CD4-positive, alpha-beta T cell treated with Interleukin-1 beta for 1 hour (primary cell): ENCODE measurements at regions not wholly inside any gene's neighbourhood (a gene's known extent, or its start where the extent isn't known, plus 50 kb on each side); places are given as distances from the start of the nearest gene placed in this dataset.

ENCODE experiments used
- DNase-seq, 2 donors: peaks; one replicate each; pipeline ENCODE4 v3.0.0-alpha.2; 2020 to 2022

DNA sequence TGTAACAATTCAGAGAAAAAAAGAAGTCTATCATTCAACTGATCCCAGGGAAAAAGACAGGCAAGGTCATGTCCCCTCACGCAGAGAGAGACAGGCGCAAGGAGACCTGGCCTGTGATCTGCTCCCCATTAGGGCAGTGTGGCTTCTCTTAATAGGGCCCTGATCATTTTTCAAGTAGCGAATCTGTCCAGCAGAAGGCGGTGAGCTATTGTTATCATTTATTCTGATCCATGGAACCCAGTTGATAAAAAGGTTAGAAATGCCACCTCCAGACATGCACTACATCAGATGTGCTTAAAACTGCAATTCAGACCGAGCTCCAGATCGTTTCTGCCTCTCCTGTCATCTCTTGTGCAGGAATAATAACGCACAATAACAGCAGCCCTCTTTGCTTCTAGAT, 1025.6 kb upstream of the PIK3C3 start:
- DNase-seq: no peak

DNA sequence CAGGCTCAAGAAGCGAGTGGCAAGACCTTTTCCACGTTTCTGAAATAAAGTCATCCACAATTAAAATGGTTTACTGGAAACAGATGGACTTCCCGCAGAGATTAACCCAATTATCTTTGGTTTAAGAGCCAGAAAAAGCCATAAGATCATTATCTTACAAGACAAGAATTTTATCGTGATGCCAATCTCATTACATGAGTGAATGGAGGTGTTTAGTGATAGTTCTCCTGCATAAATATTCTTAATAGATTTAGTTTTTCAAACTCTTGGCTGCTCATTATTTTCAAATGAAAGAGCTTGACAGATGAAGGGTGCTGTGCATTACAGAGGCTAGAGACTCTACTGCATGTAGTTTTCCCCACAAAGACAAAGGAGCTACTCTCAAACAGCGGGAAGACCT, 1028.4 kb upstream of the PIK3C3 start:
- no peak for DNase-seq

DNA sequence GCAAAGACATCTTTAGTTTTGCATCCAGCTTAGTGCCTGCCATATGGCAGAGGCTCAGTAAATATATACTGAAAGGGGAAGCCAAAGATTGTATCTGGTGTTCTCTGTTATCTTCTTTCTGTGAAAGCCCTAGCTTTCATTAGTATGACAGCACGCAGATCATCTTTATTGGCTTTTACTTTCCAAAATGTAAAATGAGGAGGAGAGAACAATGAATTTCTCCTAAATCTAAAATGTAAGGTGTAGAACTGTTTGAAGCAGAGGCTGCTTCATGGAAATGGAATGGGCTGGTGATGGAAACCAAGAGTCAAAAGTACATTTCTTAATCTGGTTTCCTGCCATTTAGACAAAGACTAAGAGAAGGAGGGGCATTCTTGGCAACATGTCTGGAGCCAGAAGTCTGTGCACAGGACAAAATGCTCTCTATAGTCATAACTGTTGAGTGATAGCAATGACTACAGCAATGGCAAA, 1029.9 kb upstream of the PIK3C3 start:
- no peak for DNase-seq

DNA sequence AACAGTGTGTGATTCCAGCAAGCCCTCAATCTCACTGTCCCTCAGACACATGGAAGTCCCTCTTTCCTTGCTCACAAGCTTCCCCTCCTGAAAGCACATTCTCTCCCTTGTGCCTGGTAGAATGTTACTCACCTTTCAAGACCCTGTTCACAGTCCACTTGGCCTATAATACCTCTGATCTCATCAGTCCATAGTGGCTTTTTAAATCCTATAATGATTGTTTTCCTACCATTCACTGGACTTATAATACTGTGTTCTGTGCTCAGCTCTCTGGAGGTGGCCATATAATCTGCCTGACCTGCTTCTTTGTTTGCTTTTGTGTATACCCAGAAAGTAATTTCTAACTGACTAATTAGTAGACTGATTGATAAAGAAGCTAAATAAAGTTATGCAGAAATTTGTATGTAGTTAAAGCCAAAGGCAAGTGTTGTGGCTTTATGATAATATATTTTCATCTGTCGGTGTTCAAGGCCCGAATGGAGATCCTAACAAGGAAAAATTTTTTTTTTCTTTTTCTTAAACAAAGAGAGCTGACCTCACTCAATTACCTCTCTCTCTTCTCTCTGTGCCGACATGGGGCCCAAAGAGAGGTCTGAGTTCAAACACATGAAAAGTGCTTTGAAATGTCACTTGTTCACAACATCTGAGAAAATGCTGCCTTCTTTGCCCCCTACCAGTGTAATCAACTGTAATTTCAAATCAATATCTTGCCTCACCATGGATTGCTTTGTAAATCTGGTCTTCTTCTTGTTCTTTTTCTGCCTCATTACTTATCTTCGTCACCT, 1033.0 kb upstream of the PIK3C3 start:
- no peak for DNase-seq

DNA sequence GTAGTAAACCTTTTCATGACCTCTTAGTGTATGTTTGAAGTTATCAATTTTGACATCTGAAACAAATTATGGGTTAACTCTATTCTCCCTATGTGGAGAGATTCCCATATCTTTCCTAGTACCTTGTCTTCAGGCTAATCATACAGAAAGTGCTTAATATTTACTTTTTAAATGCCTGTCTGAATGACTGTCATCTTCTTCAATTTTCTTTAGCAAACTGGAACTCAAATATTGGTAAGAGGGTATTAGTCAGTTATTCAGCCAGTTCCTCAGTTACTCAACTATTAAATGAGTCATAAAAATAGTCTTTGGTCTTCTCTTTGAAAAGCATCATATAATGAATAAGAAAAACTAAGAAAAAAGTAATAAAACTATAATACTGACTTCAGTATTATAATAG, 1038.0 kb upstream of the PIK3C3 start:
- DNase-seq: no peak

DNA sequence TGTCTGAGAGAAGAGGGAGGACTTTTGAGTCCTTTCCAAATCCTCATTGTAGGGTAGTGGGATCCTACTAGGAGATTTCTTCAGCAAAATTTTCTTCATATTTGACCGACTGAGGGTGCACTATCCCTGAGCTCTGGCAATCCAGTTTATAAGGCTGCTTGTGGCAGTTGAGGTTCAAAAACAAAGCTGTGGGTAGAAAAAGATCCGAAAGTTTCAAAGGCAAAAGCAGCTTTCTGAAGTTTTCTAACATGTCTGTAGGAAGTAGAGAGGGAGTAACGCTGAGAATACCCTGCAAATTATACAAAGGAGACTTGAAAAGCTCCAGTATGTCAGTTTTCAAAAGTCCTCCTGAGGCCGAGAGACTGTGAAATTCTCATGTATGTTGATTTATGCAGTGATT, 1039.3 kb upstream of the PIK3C3 start:
- DNase-seq: no peak

DNA sequence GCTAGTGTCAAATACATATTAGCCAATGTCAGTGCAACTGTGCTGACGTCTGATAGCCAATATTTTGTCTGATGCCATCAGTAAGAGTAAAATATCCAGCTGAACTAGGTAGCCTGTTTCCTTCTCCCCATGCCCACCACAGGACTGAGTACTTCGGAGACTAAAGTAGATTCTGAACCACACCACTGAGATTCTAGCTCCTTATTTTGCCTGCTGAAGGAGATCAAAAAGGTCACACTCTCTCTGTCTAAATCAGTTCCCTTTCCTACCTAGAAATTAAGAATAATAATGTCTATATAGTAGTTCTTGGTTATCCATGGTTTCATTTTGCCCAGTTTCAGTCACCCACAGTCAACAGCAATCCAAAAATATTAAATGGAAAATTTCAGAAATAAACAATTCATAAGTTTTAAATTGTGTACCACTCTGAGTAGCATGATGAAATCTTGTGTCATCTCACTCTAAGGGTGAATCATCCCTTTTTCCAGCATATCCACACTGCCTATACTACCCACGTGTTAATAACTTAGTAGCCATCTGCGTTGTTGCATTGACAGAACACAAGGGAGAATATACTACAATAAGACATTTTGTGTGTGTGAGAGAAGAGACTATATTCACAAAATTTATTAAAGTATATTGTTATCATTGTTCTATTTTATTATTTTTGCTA, 1043.3 kb upstream of the PIK3C3 start:
- DNase-seq: no peak

DNA sequence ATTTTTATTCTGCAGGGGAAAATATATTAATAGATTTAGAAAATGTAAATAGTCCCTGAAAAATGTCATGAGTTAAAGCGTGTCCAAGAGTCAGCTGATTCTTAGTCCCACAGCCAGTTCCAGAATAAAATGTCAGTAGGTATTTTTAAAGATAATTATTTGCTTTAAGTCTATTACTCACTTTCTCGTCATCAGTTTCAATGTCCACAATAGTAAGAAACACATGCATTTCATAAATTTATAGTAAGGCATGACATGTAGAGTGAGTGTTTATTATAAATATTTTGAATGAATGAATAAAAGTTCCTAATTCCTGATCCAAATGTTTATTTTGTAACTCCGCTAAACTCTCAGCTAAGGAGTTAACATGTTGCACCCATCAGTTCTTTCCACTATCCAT, 1044.0 kb upstream of the PIK3C3 start:
- no peak for DNase-seq

DNA sequence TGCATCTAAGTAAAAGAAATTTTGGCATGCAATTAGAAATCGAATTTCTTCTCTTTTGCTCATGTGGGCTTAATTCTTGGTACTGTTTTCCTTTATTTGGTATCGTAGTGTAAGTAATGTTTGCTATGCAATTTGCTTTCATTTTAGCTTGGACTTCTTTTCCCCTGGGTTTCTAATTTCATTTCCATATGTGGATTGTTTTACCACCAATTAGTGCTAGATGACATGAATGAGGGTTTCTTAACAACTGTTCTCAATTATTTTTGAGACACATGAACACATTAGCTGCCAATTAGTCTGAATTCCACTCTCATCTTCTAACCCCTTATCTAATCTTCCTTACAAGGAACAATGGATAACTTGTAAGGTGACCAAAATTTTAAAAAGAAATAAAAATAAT, 1047.2 kb upstream of the PIK3C3 start:
- DNase-seq: no peak

DNA sequence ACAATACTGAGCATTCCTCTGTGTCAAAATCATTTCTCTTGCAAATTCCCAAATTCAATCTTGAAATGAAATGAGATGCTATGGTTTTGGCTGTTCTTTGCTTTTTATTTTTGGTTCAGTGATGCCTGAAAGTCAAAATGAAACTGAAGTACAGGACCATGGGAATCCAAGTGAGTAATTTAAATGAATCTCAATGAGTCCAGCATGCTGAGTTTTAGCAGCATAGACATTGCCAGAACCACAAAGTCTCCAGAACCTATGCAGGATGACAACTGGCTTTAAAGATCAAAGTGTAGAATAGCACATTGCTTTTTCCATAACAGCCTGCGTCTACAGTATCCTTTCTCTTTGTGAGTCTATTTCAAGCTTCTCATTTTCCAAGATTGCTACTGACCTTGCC, 1050.7 kb upstream of the PIK3C3 start:
- DNase-seq: no peak

DNA sequence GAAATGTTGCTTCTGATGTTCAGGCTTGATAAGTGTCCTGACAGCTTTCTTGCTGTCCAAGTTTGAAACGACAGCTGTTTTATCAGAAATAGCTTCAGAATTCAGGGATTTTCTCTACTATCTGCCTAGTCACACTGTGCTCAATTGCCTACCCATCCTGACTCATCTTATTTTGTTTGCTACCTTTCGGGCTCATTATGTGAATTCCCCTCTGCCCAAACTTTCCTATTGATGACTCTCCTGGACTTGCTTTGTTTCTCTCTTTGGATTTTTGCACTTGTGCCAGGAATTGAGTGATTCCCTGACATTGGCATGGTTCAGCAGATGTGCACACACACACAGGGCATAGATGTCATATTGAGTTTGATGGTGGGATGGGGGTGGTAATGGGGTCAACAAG, 1052.6 kb upstream of the PIK3C3 start:
- no peak for DNase-seq

DNA sequence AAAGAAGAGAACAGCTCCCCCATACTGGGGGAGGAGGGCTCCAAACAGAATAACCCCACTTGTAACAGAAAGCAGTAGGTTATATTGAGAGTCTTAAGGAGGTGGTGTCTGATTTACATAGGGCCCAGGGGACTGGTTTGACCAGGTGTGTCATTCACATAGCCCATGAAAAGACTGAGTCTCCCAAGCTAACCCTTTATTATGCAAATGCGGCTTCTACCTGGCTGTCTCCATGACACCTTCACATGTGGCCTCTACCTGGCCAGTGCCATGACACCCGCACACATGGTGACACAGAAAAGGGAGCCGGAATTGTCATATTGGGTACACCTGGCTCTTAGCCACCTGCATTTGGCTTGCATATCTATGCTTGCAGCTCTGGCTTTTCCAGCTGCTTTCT, 1057.2 kb upstream of the PIK3C3 start:
- no peak for DNase-seq

DNA sequence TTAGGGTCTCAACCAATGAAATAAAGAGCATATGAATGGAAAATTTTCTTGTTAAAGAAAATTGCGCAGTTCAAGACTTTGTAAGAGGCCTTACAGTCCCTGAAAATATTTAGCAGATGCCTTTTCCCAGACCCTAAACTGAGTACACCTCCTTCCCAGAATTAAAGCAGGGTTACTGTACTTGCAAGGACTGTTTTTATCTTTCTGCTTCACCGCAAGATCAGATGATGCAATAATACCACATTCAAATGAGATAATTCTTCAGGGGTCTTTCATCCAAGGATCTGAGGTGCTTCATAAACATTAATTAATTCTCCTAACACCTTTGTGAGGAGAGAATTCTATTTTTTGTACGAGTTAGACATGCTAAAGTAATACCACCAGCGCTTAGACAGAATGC, 1071.8 kb upstream of the PIK3C3 start:
- DNase-seq: no peak

DNA sequence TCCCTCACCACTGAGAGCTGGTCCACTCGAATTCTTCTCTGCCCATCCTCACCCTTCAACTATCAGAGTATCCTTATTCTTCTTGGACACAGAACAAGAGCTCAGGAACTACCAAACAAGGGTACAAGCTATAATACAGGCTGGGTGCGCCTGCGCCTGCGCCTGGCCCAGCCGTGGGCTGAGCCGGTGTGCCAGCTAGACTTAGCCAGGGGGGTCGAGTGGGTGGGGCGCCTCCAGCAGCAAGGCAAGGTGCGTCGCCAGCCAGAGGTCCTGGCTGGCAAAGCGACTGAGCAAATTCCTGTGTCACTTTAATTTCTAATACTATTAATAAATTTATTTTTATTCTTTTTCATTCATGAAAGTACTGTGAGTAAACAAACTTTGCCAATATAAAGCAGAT, 1072.6 kb upstream of the PIK3C3 start:
- no peak for DNase-seq

DNA sequence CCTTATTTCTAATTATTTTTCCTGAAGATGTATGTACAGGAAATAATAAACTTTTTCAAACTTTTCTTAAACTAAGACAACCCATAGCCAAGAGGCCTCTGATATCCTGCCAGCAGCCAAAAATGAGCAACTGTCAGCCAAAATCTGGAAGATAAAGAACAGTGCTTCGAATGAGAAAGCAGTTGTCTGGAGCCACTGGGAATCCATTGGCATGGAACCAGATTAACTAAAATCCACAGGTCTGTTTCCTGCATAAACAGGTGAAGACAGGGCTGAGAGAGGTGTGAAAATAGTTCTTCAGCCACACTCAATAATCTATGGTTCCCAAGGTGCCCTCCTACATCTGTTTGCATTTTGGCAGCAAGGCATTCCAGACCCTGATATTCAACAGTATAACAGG, 1076.7 kb upstream of the PIK3C3 start:
- no peak for DNase-seq

DNA sequence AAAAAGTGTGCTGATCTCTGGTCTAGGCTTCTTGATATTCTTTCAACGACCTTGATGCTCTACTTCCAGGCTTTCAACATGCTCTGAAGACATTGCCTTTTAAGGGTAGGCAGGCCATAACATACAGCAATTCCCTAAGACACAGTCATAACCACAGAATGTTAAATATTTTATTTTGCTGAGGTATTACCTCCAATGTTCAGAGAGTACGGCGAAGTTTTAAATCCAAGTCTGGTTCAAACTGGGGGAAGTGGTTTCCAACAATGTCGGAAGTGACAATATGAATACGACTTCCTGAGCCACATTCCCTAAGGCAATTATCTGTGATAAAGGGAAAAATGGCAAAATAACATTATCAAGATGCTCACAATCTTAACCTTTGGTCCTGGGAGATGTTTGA, 1077.9 kb upstream of the PIK3C3 start:
- no peak for DNase-seq

DNA sequence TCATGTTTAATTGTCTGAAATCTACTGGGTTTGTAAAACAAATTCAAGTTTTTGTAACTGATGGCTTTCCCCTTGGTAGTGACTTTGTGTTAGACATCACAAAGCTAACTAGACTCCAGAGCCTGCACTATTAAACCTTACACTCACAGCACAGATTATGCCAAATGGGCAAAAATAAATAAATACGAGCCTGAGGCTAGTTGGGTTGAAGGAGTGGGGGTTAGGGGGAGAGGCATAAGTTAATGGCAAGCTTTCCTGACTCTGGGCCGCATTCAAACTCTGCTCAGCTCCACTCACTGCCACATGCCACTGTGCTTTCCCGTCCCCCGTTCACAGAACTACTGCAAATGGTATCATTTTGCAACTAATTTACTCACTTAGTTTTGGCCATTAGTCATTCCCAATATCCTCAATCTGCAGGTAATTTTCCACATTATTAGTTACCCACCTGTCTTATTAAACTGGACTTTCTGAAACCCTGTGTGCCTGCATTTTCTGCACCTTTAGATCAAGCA, 1079.9 kb upstream of the PIK3C3 start:
- no peak for DNase-seq

DNA sequence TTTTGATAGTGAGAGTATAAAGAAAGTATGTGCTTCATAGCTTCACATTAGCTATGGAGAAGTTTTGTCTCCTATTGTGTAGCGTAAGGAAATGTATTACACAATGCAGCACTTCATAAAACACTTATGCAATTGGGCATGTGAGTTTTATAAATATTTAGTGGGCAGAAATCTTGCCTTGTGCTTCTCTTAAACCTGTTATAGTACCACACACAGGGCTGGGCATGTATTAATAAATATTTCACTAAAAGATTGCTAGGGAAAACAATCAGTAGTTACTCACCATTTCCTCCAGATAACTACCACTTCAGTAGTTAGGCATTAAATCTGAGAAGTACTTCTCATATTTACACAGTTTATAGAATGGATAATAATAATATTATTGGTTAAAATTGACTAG, 1080.8 kb upstream of the PIK3C3 start:
- no peak for DNase-seq

DNA sequence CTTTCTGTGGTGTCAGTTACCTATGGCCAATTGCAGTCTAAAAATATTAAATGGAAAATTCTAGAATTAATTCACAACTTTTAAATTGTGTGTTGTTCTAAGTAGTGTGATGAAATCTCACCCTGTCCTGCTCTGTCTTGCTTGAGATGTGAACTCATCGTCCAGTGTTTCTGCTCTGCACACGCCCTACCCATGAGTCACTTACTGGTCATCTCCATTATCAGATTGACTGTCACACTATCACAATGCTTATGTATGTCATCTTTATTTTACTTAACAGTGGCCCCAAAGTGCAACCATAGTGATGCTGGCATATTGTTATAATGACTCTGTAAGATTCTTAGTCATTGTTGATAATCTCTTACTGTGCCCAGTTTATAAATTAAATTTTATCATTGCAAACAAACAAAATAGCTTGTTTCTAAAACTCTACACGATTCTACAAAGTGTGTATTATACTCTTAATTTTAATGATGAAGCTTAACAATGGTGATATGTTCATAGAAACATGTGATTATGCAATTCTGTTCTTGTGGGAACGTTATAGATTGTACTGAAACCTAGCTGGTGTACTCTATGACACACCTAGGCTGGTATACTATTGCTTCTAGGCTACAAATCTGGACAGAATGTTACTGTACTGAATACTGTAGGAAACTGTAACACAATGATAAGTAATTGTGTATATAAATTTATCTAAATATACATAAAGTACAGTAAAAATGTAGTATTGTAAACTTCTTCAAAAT, 1086.8 kb upstream of the PIK3C3 start:
- no peak for DNase-seq

DNA sequence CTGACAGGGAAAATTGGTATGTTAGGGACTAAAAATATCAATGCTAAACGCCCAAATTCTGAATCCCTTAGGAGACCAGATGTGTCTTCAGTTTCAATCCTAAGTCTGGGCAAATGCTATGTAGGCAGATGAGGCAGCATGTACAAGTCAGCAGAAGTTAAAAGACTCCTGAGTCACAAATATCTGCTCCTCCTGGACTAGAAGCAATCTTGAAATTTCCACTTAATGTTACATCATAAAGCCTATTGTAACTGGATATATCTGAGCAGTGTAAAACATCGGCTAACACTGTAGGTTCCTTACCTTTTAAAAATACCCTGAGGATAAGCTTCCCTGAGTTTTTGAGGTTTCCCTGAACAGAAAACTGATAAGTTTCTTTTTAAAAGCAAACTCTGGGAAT, 1087.6 kb upstream of the PIK3C3 start:
- no peak for DNase-seq

DNA sequence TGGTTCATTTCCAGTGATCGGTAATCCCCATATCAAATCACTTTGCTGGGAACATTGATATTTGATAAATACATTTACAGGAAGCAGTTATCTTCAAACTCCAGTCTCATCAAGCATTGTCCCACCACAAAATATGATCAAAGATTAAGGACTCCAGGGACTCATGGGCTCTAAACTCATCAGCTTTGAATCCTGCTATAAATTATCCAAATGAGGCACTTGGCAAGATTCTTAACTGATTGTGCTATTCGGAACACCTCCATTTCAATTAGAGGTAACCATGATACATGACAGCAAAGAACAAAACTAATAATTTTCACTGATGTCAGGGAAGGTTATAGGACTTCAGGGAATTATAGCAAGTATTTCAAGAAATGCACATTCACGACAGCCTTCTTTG, 1088.1 kb upstream of the PIK3C3 start:
- no peak for DNase-seq

DNA sequence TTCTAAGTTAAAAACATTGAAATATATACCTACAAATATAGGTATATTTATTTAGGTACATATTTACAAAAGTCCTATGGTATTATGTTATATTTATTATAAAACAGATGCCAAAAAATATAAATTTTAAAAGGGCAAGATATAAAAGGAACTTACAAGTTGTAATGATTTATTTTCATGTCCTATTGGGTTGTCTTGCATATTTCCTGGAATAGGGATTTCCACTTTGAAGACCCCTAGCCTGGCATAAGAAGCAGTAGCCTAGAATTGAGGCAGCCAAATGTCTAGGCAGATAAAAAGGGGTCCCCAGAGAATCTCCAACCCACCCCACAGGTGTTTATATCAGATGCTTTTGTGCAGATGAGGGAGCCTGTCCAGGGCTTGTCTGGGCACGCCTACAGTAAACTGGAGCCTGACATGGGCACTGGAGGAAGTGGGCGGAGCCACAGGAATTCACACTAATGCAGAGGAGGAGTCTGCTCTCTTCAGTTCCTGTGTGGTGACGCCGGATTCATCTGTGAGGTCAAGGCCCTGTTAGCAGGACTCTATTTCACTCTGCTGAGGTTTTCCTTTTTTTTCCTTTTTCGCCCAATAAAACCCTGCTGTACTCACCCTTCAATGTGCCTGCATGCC, 1088.9 kb upstream of the PIK3C3 start:
- no peak for DNase-seq

DNA sequence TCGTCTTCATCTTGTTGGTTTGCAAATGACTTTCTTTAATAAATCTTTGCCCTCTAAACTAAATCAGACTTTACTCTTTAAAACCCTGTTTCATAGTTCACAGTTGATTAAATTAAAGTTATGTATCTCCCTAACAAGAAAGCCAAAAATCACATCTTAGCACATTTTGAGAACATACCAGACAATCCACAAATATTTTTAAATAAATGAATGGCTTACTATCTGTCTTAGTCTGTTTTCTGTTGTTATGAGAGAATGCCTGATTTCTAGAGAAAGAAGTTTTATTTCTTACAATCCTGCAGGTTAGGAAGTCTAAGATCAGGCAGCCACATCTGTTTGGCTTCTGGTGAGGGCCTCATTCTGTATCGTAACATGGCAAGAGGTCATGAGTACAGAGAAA, 1090.2 kb upstream of the PIK3C3 start:
- DNase-seq: no peak
